ENCODE measurements at regions not wholly inside any gene's neighbourhood (a gene's known extent, or its start where the extent isn't known, plus 50 kb on each side); places are given as distances from the start of the nearest gene placed in this dataset.

DNA sequence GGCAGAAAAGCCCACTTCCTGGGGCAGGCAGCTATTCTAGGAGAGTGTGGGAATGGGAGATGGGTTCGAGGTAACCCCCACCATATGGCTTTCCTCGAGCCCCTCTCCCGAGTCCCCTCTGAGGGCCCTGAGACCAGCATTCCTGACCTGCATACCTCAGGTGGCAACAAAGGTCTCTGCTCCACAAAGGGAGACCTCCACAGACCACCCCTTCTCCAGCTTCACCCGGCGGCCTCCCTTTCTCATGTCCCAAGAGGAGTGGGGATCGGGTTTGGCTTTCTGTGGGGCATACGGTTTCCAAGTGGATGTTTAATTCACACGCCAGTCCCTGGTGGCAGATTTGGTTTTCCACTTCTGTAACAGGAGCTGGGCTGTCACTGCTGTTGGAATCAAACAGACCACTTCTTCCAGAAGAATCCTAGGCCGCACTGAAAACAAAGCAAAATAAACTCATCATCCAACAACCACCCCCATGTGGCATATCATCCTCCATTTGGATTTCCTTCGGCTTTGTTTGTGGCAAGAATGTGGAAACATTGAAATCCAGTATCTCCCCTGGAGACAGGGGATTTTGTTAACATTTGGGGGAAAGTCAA, 83.2 kb downstream of the DLL1 start:
- H3K9me2 ChIP-seq (ENCODE audit: insufficient read depth) = no peaks in the 10 kb centered on the region
- no peak overlapping the region for H3K4me3 ChIP-seq
- Mint-ChIP-seq H3K36me3 (ENCODE audit: low read depth) (no peaks in the 10 kb centered on the region; the same call in 2 of the 3 replicates), H3K4me3 (no peak overlapping the region), H3K9me3 (peaks cover 2% of the 10 kb centered on the region), H3K4me1 (no peaks in the 10 kb centered on the region), H3K27me3 (ENCODE audit: insufficient read depth, low read depth, poor library complexity) (peaks cover 4% of the 10 kb centered on the region), H3K27ac (no peak overlapping the region)
- no peaks in the 10 kb centered on the region for H4K20me1 ChIP-seq (replicated peaks; ENCODE audit: insufficient read depth)
- H3K27ac ChIP-seq (ENCODE audit: low read depth) = no peak overlapping the region
- TF ChIP-seq POLR2AphosphoS5 (IDR thresholded peaks at IDR 0.05; ENCODE audit: low read depth) = no peak
- TF ChIP-seq, protein P1, sequence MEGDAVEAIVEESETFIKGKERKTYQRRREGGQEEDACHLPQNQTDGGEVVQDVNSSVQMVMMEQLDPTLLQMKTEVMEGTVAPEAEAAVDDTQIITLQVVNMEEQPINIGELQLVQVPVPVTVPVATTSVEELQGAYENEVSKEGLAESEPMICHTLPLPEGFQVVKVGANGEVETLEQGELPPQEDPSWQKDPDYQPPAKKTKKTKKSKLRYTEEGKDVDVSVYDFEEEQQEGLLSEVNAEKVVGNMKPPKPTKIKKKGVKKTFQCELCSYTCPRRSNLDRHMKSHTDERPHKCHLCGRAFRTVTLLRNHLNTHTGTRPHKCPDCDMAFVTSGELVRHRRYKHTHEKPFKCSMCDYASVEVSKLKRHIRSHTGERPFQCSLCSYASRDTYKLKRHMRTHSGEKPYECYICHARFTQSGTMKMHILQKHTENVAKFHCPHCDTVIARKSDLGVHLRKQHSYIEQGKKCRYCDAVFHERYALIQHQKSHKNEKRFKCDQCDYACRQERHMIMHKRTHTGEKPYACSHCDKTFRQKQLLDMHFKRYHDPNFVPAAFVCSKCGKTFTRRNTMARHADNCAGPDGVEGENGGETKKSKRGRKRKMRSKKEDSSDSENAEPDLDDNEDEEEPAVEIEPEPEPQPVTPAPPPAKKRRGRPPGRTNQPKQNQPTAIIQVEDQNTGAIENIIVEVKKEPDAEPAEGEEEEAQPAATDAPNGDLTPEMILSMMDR (conservative IDR thresholded peaks at IDR 0.05; ENCODE audit: low read depth in 2 of 2) = no peak
- TF ChIP-seq EZH2 (IDR thresholded peaks at IDR 0.05; ENCODE audit: low read depth, unreplicated experiment) = no peak
- no peak for TF ChIP-seq EZH2phosphoT487 (IDR thresholded peaks at IDR 0.05; ENCODE audit: unreplicated experiment)
- TF ChIP-seq, protein P2, sequence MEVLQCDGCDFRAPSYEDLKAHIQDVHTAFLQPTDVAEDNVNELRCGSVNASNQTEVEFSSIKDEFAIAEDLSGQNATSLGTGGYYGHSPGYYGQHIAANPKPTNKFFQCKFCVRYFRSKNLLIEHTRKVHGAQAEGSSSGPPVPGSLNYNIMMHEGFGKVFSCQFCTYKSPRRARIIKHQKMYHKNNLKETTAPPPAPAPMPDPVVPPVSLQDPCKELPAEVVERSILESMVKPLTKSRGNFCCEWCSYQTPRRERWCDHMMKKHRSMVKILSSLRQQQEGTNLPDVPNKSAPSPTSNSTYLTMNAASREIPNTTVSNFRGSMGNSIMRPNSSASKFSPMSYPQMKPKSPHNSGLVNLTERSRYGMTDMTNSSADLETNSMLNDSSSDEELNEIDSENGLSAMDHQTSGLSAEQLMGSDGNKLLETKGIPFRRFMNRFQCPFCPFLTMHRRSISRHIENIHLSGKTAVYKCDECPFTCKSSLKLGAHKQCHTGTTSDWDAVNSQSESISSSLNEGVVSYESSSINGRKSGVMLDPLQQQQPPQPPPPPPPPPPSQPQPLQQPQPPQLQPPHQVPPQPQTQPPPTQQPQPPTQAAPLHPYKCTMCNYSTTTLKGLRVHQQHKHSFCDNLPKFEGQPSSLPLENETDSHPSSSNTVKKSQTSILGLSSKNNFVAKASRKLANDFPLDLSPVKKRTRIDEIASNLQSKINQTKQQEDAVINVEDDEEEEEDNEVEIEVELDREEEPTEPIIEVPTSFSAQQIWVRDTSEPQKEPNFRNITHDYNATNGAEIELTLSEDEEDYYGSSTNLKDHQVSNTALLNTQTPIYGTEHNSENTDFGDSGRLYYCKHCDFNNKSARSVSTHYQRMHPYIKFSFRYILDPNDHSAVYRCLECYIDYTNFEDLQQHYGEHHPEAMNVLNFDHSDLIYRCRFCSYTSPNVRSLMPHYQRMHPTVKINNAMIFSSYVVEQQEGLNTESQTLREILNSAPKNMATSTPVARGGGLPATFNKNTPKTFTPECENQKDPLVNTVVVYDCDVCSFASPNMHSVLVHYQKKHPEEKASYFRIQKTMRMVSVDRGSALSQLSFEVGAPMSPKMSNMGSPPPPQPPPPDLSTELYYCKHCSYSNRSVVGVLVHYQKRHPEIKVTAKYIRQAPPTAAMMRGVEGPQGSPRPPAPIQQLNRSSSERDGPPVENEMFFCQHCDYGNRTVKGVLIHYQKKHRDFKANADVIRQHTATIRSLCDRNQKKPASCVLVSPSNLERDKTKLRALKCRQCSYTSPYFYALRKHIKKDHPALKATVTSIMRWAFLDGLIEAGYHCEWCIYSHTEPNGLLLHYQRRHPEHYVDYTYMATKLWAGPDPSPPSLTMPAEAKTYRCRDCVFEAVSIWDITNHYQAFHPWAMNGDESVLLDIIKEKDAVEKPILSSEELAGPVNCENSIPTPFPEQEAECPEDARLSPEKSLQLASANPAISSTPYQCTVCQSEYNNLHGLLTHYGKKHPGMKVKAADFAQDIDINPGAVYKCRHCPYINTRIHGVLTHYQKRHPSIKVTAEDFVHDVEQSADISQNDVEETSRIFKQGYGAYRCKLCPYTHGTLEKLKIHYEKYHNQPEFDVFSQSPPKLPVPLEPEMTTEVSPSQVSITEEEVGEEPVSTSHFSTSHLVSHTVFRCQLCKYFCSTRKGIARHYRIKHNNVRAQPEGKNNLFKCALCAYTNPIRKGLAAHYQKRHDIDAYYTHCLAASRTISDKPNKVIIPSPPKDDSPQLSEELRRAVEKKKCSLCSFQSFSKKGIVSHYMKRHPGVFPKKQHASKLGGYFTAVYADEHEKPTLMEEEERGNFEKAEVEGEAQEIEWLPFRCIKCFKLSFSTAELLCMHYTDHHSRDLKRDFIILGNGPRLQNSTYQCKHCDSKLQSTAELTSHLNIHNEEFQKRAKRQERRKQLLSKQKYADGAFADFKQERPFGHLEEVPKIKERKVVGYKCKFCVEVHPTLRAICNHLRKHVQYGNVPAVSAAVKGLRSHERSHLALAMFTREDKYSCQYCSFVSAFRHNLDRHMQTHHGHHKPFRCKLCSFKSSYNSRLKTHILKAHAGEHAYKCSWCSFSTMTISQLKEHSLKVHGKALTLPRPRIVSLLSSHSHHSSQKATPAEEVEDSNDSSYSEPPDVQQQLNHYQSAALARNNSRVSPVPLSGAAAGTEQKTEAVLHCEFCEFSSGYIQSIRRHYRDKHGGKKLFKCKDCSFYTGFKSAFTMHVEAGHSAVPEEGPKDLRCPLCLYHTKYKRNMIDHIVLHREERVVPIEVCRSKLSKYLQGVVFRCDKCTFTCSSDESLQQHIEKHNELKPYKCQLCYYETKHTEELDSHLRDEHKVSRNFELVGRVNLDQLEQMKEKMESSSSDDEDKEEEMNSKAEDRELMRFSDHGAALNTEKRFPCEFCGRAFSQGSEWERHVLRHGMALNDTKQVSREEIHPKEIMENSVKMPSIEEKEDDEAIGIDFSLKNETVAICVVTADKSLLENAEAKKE (CRISPR knock-in tag; IDR thresholded peaks at IDR 0.05) = no peak
- TF ChIP-seq JUNB (IDR thresholded peaks at IDR 0.05; ENCODE audit: unreplicated experiment) = no peak
- no peak for TF ChIP-seq CREB1 (CRISPR knock-in tag; IDR thresholded peaks at IDR 0.05; ENCODE audit: low read depth)
- no peak for DNase-seq (ENCODE audit: low spot score)
- H3K4me1 ChIP-seq (ENCODE audit: insufficient read depth) = no peaks in the 10 kb centered on the region
- no peak overlapping the region for H3K4me2 ChIP-seq
- H3K27me3 ChIP-seq (ENCODE audit: insufficient read depth) = no peaks in the 10 kb centered on the region
- H3K36me3 ChIP-seq (ENCODE audit: insufficient read depth) = no peaks in the 10 kb centered on the region
- no peak for ATAC-seq
- no peak overlapping the region for H2AFZ ChIP-seq
- no peaks in the 10 kb centered on the region for H3K79me2 ChIP-seq (replicated peaks; ENCODE audit: insufficient read depth)
- H3F3A ChIP-seq (replicated peaks; ENCODE audit: low read depth) = no peaks in the 10 kb centered on the region

All from GM23338 (cell line).